C4-2B (cell line): ENCODE measurements at regions not wholly inside any gene's neighbourhood (a gene's known extent, or its start where the extent isn't known, plus 50 kb on each side); places are given as distances from the start of the nearest gene placed in this dataset.

Experiments used
- ZFX ChIP-seq: fragments of 450-650 bp; IDR thresholded peaks from 2 replicates; pipeline ENCODE4 v1.6.1; 2017
- TF ChIP-seq, protein P1 (sequence below): fragments of 450-650 bp; conservative IDR thresholded peaks from 2 replicates; pipeline ENCODE4 v1.5.1; 2017; ENCODE audit warnings: mild to moderate bottlenecking

DNA sequence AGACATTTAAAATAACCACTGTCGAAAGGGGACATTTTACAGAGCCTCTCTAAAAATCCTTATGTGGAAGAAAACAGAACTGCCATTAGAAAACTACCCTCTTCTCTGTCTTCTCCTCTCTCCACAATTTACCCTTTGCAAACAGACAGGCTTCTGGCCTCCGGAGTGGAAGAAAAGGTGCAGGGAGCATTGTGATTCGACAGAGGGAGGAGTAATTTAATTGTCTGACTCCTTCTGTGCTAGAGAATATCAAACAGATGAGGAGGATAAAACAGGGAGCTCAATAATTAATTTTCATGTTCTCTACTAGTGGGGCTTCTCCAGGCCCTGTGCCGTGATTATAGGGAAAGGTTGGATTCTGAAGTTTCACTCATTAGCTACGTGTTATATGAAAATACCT is 615.5 kb upstream of the MKI67 start:
- TF ChIP-seq, protein P1, sequence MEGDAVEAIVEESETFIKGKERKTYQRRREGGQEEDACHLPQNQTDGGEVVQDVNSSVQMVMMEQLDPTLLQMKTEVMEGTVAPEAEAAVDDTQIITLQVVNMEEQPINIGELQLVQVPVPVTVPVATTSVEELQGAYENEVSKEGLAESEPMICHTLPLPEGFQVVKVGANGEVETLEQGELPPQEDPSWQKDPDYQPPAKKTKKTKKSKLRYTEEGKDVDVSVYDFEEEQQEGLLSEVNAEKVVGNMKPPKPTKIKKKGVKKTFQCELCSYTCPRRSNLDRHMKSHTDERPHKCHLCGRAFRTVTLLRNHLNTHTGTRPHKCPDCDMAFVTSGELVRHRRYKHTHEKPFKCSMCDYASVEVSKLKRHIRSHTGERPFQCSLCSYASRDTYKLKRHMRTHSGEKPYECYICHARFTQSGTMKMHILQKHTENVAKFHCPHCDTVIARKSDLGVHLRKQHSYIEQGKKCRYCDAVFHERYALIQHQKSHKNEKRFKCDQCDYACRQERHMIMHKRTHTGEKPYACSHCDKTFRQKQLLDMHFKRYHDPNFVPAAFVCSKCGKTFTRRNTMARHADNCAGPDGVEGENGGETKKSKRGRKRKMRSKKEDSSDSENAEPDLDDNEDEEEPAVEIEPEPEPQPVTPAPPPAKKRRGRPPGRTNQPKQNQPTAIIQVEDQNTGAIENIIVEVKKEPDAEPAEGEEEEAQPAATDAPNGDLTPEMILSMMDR, result no peak
- TF ChIP-seq ZFX, result no peak
